PC-3 (cell line): ENCODE measurements at regions not wholly inside any gene's neighbourhood (a gene's known extent, or its start where the extent isn't known, plus 50 kb on each side); places are given as distances from the start of the nearest gene placed in this dataset.

Experiments
- EZH2phosphoT487 ChIP-seq: fragments of 300-600 bp; sonication (generic); IDR thresholded peaks from 2 replicates; pipeline ENCODE4 v1.6.1; 2018; ENCODE audit warnings: mild to moderate bottlenecking, antibody characterized with exemption, low read length, borderline replicate concordance
- TF ChIP-seq, protein P1 (sequence below): fragments of 300-600 bp; sonication (generic); conservative IDR thresholded peaks from 2 replicates; pipeline ENCODE4 v1.5.1; 2017; ENCODE audit warnings: antibody characterized with exemption, low read depth, mild to moderate bottlenecking, low read length

- TF ChIP-seq, protein P1, sequence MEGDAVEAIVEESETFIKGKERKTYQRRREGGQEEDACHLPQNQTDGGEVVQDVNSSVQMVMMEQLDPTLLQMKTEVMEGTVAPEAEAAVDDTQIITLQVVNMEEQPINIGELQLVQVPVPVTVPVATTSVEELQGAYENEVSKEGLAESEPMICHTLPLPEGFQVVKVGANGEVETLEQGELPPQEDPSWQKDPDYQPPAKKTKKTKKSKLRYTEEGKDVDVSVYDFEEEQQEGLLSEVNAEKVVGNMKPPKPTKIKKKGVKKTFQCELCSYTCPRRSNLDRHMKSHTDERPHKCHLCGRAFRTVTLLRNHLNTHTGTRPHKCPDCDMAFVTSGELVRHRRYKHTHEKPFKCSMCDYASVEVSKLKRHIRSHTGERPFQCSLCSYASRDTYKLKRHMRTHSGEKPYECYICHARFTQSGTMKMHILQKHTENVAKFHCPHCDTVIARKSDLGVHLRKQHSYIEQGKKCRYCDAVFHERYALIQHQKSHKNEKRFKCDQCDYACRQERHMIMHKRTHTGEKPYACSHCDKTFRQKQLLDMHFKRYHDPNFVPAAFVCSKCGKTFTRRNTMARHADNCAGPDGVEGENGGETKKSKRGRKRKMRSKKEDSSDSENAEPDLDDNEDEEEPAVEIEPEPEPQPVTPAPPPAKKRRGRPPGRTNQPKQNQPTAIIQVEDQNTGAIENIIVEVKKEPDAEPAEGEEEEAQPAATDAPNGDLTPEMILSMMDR: no peak
- no peak for TF ChIP-seq EZH2phosphoT487
These were observed 80.9 kb upstream of the ARHGAP28 start for GRCh38 chr18:6648581-6648980.
